ENCODE measurements at regions not wholly inside any gene's neighbourhood (a gene's known extent, or its start where the extent isn't known, plus 50 kb on each side); places are given as distances from the start of the nearest gene placed in this dataset.

DNA sequence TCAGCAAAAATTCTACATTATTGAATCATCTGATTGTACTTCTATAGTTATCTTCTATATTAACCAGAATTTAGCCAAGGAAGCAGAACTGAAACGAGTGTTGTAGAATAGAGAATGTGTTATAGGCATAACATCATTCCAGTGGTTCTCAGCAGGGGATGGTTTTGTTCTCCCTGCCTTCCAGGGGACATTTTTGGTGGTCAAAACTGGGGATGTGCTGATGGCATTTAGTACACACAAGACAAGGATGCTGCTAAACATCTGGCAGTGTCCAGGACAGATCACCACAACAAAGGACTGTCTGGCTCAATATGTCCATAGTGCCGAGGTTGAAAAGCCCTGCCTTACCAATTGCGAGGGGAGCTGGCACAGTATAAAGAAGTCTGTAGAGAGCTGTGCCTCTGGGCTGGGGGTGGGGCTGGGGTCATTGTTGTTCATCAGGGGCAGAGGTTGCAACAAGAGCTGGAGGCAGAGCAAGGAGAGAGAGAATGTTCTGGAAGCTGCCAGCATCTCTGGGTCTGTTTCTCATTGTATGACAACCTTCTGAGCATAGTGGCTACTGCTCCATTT, 1472.8 kb downstream of the AACS start (continued):
- TF ChIP-seq, protein P1, sequence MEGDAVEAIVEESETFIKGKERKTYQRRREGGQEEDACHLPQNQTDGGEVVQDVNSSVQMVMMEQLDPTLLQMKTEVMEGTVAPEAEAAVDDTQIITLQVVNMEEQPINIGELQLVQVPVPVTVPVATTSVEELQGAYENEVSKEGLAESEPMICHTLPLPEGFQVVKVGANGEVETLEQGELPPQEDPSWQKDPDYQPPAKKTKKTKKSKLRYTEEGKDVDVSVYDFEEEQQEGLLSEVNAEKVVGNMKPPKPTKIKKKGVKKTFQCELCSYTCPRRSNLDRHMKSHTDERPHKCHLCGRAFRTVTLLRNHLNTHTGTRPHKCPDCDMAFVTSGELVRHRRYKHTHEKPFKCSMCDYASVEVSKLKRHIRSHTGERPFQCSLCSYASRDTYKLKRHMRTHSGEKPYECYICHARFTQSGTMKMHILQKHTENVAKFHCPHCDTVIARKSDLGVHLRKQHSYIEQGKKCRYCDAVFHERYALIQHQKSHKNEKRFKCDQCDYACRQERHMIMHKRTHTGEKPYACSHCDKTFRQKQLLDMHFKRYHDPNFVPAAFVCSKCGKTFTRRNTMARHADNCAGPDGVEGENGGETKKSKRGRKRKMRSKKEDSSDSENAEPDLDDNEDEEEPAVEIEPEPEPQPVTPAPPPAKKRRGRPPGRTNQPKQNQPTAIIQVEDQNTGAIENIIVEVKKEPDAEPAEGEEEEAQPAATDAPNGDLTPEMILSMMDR (conservative IDR thresholded peaks at IDR 0.05; ENCODE audit: low read depth in 2 of 2), result no peak
- TF ChIP-seq, protein P2, sequence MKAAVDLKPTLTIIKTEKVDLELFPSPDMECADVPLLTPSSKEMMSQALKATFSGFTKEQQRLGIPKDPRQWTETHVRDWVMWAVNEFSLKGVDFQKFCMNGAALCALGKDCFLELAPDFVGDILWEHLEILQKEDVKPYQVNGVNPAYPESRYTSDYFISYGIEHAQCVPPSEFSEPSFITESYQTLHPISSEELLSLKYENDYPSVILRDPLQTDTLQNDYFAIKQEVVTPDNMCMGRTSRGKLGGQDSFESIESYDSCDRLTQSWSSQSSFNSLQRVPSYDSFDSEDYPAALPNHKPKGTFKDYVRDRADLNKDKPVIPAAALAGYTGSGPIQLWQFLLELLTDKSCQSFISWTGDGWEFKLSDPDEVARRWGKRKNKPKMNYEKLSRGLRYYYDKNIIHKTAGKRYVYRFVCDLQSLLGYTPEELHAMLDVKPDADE (IDR thresholded peaks at IDR 0.05), result no peak
- no peak for TF ChIP-seq EZH2 (IDR thresholded peaks at IDR 0.05; ENCODE audit: low read depth, unreplicated experiment)
- TF ChIP-seq CREB1 (CRISPR knock-in tag; IDR thresholded peaks at IDR 0.05; ENCODE audit: low read depth), result no peak
- no peak for TF ChIP-seq JUNB (IDR thresholded peaks at IDR 0.05; ENCODE audit: unreplicated experiment)
- no peak for TF ChIP-seq EZH2phosphoT487 (IDR thresholded peaks at IDR 0.05; ENCODE audit: unreplicated experiment)
- no peak for TF ChIP-seq NANOG (IDR thresholded peaks at IDR 0.05; ENCODE audit: borderline replicate concordance)
- TF ChIP-seq, protein P3, sequence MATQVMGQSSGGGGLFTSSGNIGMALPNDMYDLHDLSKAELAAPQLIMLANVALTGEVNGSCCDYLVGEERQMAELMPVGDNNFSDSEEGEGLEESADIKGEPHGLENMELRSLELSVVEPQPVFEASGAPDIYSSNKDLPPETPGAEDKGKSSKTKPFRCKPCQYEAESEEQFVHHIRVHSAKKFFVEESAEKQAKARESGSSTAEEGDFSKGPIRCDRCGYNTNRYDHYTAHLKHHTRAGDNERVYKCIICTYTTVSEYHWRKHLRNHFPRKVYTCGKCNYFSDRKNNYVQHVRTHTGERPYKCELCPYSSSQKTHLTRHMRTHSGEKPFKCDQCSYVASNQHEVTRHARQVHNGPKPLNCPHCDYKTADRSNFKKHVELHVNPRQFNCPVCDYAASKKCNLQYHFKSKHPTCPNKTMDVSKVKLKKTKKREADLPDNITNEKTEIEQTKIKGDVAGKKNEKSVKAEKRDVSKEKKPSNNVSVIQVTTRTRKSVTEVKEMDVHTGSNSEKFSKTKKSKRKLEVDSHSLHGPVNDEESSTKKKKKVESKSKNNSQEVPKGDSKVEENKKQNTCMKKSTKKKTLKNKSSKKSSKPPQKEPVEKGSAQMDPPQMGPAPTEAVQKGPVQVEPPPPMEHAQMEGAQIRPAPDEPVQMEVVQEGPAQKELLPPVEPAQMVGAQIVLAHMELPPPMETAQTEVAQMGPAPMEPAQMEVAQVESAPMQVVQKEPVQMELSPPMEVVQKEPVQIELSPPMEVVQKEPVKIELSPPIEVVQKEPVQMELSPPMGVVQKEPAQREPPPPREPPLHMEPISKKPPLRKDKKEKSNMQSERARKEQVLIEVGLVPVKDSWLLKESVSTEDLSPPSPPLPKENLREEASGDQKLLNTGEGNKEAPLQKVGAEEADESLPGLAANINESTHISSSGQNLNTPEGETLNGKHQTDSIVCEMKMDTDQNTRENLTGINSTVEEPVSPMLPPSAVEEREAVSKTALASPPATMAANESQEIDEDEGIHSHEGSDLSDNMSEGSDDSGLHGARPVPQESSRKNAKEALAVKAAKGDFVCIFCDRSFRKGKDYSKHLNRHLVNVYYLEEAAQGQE (IDR thresholded peaks at IDR 0.05; ENCODE audit: unreplicated experiment), result no peak

DNA sequence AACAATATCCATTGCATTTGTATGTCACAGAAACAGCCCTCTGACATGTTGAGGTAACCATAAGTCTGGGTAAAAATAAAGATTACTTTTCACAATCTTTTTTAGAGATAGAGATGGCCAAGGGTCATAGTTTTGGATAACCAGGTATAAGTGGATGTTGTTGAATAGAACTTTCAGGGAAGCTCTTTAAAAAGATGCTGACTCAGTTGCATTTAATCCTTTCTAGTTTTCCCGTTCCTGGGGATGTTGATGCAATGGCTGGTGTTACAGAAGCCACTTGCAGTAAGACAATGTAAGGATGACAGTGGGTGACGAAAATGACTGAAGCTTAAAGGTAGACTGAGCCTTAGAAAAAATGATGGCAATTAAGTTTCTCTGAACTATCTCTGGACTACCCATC, 1473.7 kb downstream of the AACS start:
- no peaks in the 10 kb centered on the region for H3K36me3 ChIP-seq (ENCODE audit: insufficient read depth)
- H3K36me3 Mint-ChIP-seq (ENCODE audit: low read depth), result peaks cover 16% of the 10 kb centered on the region; the same call in 2 of the 3 replicates
- no peak overlapping the region for H3K4me3 ChIP-seq
- H3K27me3 Mint-ChIP-seq (ENCODE audit: insufficient read depth, low read depth, poor library complexity), result peaks cover 2% of the 10 kb centered on the region
- no peak overlapping the region for H3K27ac ChIP-seq (ENCODE audit: low read depth)
- H3K9me3 Mint-ChIP-seq, result peaks cover 97% of the 10 kb centered on the region
- H3K27me3 ChIP-seq (ENCODE audit: insufficient read depth), result no peaks in the 10 kb centered on the region
- no peaks in the 10 kb centered on the region for H3F3A ChIP-seq (replicated peaks; ENCODE audit: low read depth)
- no peak for DNase-seq (ENCODE audit: low spot score)
- ATAC-seq, result no peak
- H3K4me2 ChIP-seq, result no peak overlapping the region
- H2AFZ ChIP-seq, result no peak overlapping the region
- no peak overlapping the region for H3K4me3 Mint-ChIP-seq
- no peaks in the 10 kb centered on the region for H4K20me1 ChIP-seq (replicated peaks; ENCODE audit: insufficient read depth)
- H3K4me1 Mint-ChIP-seq, result no peaks in the 10 kb centered on the region
- no peaks in the 10 kb centered on the region for H3K4me1 ChIP-seq (ENCODE audit: insufficient read depth)
- no peak overlapping the region for H3K27ac Mint-ChIP-seq
- H3K9me2 ChIP-seq (ENCODE audit: insufficient read depth), result no peaks in the 10 kb centered on the region
- H3K79me2 ChIP-seq (replicated peaks; ENCODE audit: insufficient read depth), result no peaks in the 10 kb centered on the region
- TF ChIP-seq ZNF331 (CRISPR knock-in tag; IDR thresholded peaks at IDR 0.05; ENCODE audit: low read depth) (no peak), JUNB (IDR thresholded peaks at IDR 0.05; ENCODE audit: unreplicated experiment) (no peak), POLR2AphosphoS5 (IDR thresholded peaks at IDR 0.05; ENCODE audit: low read depth) (no peak), STAT1 (IDR thresholded peaks at IDR 0.05; ENCODE audit: unreplicated experiment) (no peak), NANOG (IDR thresholded peaks at IDR 0.05; ENCODE audit: borderline replicate concordance) (no peak), ZNF114 (CRISPR knock-in tag; IDR thresholded peaks at IDR 0.05) (no peak)
- TF ChIP-seq, protein P3 (IDR thresholded peaks at IDR 0.05; ENCODE audit: unreplicated experiment), result no peak
- TF ChIP-seq, protein P2 (IDR thresholded peaks at IDR 0.05), result no peak
- TF ChIP-seq, protein P1 (conservative IDR thresholded peaks at IDR 0.05; ENCODE audit: low read depth in 2 of 2), result no peak
